ENCODE measurements at regions not wholly inside any gene's neighbourhood (a gene's known extent, or its start where the extent isn't known, plus 50 kb on each side); places are given as distances from the start of the nearest gene placed in this dataset.
A peak's percentile ranks its signal among the peaks of the same experiment; 100 is the strongest.

GRCh38 chr9:87187656-87188055 lies 240.3 kb upstream of the GAS1 start:
- no peak for TF ChIP-seq EZH2 (IDR thresholded peaks at IDR 0.05; ENCODE audit: borderline replicate concordance)
- TF ChIP-seq CTCF (IDR thresholded peaks at IDR 0.05; ENCODE audit: poor library complexity), result no peak
- no peak for TF ChIP-seq EZH2phosphoT487 (IDR thresholded peaks at IDR 0.05; ENCODE audit: low read depth, severe bottlenecking, unreplicated experiment)
- Histone ChIP-seq H3K4me2 (no peak overlapping the region), H3K4me3 (no peak overlapping the region), H3K36me3 (replicated peaks; ENCODE audit: insufficient read depth, low read depth) (no peaks in the 10 kb centered on the region), H3K27ac (no peak overlapping the region), H2AFZ (no peak overlapping the region), H3K9me3 (ENCODE audit: low read depth) (peaks cover 2% of the 10 kb centered on the region), H3K27me3 (no peaks in the 10 kb centered on the region), H3K79me2 (no peaks in the 10 kb centered on the region), H3K9me2 (replicated peaks; ENCODE audit: insufficient read depth) (no peaks in the 10 kb centered on the region), H3K4me1 (ENCODE audit: insufficient read depth) (no peaks in the 10 kb centered on the region), H4K20me1 (ENCODE audit: insufficient read depth, poor library complexity, severe bottlenecking) (no peaks in the 10 kb centered on the region)
- no peak for DNase-seq (ENCODE audit: low spot score)
- WGBS (ENCODE audit: low lambda C conversion rate, missing lambda C conversion rate), result 75% methylated on average over 4 of the region's 4 CpGs

- Histone ChIP-seq H3K4me3 (no peak overlapping the region), H2AFZ (no peak overlapping the region), H3K4me2 (no peak overlapping the region), H3K27ac (no peak overlapping the region), H3K36me3 (replicated peaks; ENCODE audit: insufficient read depth, low read depth) (no peaks in the 10 kb centered on the region), H3K27me3 (no peaks in the 10 kb centered on the region), H3K9me3 (ENCODE audit: low read depth) (no peaks in the 10 kb centered on the region), H3K4me1 (ENCODE audit: insufficient read depth) (peaks cover 8% of the 10 kb centered on the region), H3K79me2 (no peaks in the 10 kb centered on the region), H3K9me2 (replicated peaks; ENCODE audit: insufficient read depth) (no peaks in the 10 kb centered on the region), H4K20me1 (ENCODE audit: insufficient read depth, poor library complexity, severe bottlenecking) (no peaks in the 10 kb centered on the region)
- no peak for TF ChIP-seq EZH2phosphoT487 (IDR thresholded peaks at IDR 0.05; ENCODE audit: low read depth, severe bottlenecking, unreplicated experiment)
- TF ChIP-seq CTCF (IDR thresholded peaks at IDR 0.05; ENCODE audit: poor library complexity), result no peak
- no peak for TF ChIP-seq EZH2 (IDR thresholded peaks at IDR 0.05; ENCODE audit: borderline replicate concordance)
- DNase-seq (ENCODE audit: low spot score), result no peak
- 85% methylated on average over 4 of the region's 4 CpGs for WGBS (ENCODE audit: low lambda C conversion rate, missing lambda C conversion rate)
Measured at GRCh38 chr9:87189006-87189405, 241.7 kb upstream of the GAS1 start.

- Histone ChIP-seq H4K20me1 (ENCODE audit: insufficient read depth, poor library complexity, severe bottlenecking) (no peaks in the 10 kb centered on the region), H3K4me2 (no peak overlapping the region), H3K4me3 (no peak overlapping the region), H3K9me3 (ENCODE audit: low read depth) (no peaks in the 10 kb centered on the region), H2AFZ (no peak overlapping the region), H3K27me3 (no peaks in the 10 kb centered on the region), H3K4me1 (ENCODE audit: insufficient read depth) (peaks cover 16% of the 10 kb centered on the region), H3K36me3 (replicated peaks; ENCODE audit: insufficient read depth, low read depth) (no peaks in the 10 kb centered on the region), H3K9me2 (replicated peaks; ENCODE audit: insufficient read depth) (no peaks in the 10 kb centered on the region), H3K27ac (peak overlapping the region; percentile 76), H3K79me2 (no peaks in the 10 kb centered on the region)
- 100% methylated on average over 1 of the region's 1 CpG for WGBS (ENCODE audit: low lambda C conversion rate, missing lambda C conversion rate)
- DNase-seq (ENCODE audit: low spot score), result no peak
- TF ChIP-seq EZH2phosphoT487 (IDR thresholded peaks at IDR 0.05; ENCODE audit: low read depth, severe bottlenecking, unreplicated experiment), result no peak
- TF ChIP-seq EZH2 (IDR thresholded peaks at IDR 0.05; ENCODE audit: borderline replicate concordance), result no peak
- no peak for TF ChIP-seq CTCF (IDR thresholded peaks at IDR 0.05; ENCODE audit: poor library complexity)
Measured at GRCh38 chr9:87193151-87193550, 245.8 kb upstream of the GAS1 start.
